CD4-positive, alpha-beta T cell treated with Interleukin-4 for 1 hour (primary cell): ENCODE measurements at regions not wholly inside any gene's neighbourhood (a gene's known extent, or its start where the extent isn't known, plus 50 kb on each side); places are given as distances from the start of the nearest gene placed in this dataset.

Source experiments
- DNase-seq, 2 donors: peaks; one replicate each; pipeline ENCODE4 v3.0.0-alpha.2; 2020 to 2022

DNA sequence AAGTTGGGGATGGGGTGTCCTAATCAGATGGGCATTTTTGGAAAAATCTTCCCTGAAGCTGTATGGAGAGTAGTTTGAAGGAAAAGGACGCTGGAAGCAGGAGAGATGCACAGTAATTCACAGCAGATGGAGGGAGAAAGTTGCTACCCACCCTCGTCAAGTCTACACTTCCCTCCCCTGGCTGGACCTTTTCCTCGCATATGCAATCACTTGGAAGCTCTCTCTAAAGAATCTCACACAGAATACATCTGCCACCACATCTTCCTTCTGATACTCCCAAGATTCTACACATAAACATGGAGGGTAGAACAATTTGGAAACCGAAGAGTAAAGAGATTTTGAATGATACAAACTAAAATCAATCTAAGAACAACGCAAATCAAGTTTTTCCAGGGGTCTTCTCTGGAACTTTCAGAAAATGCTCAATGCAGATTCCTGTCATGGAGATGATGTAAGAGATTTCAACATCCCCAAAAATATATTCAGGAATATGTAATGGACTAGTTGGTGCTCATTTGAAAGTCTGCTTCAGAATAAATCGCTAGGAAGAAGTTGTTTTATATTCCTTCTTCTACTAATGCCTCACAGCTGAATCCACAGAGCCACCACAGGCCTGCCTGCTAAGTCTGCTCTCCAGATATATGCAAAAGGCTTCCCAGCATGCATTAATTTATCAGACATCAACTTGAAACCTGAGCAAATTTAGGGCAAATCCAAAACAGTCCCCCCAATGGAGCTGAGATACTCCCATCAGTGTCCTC is 291.5 kb downstream of the LRATD1 start:
- DNase-seq: no peak

DNA sequence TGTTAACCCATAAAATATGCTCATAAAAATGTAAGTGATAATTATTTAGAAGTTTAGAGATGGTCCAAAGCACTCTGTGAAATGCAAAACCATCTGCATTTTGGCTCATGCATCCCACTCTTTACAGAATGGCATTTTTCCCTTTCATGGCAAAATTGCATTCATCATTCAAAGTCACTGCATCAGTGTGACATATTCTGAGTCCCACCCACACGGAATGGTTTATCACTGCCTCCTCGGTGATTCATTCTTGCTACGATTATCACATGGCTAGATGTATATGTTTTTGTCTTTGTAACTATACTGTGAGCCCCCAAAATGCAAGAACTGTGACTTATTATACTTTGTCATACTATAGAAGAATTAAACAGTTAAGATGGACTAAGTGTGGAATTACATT is 293.0 kb downstream of the LRATD1 start:
- no peak for DNase-seq

DNA sequence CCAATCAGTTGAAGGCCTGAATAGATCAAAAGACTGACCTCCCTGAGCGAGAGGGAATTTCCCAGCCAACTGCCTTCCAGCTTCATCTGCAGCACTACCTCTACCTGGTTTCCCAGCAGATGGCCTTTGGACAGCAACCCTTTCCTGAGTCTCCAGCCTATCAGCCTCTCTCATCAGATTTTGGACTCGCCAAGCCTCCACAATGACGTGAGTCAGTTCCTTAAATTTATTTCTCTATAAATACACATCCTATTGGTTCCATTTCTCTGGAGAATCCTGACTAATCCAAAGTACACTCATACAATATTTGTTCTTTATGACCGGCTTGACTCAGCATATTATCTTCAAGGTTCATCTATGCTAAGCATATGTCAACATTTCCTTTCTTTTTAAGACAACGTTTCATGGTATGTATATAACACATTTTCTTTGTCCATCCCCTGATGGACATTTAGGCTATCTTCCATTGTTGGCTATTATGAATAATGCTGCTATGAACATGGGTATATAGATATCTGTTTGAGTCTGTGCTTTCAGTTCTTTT is 294.6 kb downstream of the LRATD1 start:
- DNase-seq: no peak

DNA sequence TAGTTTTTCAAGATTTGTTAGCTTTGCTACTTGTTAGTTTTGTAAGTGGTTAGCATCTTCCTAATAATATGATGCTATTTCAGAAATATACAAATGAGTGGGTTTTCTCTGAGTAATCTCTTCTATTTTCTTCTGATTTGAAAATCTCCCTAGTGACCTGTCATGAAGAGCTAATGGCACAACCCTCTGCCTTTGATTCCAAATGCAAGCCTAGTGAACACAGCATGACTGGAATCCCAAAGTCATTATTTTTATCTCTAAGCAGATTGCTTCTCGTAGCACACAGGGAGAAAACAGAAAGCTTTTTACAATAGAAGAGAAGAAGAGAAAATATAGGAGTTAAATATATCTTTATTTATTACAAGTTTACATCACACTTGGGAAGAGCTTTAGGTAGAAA is 295.5 kb downstream of the LRATD1 start:
- DNase-seq: no peak

DNA sequence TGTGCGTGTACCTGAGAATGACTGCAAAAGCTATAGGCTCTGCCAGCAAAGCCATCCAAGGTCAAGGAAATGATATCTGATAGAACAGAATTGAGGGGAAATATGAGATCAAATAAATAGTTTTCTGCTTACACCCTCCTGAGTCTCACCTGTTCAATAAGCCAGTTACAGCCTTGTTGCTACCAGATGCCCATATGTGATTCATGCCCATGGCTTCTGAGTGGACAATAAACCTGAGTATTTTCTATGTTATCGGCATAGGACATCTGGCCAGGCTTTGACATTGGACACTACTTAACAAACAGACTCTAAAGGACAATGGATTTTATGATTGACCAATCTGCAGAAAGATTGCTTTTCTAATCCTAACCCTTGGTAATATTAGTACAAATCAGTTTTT is 297.9 kb downstream of the LRATD1 start:
- no peak for DNase-seq

DNA sequence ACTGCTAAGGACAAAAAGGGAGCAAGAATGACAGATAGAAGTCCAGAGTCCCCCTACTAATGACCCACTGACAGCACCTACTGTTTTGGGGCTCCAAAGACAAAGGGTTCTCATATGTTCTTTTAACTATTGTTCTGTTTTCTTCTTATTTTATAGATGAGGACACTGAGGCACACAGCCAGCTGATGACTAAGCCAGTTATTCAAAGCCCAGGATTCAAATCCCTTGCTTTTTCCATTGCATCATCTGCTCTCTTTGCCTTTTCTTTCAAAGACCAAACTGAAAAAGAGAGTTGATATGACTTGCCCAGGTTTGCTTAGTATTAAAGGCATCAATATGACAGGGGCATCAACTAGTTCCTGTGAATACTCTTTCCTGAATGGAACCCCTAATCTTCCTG is 299.8 kb downstream of the LRATD1 start:
- no peak for DNase-seq

DNA sequence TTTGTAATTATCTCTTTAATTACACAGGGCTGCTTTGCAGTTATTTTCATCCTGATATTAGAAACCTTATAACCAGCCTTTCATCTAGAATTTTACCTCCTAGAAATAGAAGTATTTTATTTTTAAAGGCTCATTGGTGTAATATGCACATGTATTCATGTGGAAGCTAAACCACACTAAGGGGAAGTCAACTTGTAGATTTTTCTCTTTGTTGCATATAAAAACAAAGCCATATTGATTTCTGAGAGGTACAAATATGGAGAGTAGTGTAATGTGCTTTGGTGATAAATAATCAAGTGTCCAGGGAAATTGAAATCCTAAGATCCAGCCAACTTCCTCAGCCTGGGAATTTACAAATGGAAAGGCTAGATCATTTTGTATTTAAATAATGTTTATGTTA is 301.2 kb downstream of the LRATD1 start:
- no peak for DNase-seq

DNA sequence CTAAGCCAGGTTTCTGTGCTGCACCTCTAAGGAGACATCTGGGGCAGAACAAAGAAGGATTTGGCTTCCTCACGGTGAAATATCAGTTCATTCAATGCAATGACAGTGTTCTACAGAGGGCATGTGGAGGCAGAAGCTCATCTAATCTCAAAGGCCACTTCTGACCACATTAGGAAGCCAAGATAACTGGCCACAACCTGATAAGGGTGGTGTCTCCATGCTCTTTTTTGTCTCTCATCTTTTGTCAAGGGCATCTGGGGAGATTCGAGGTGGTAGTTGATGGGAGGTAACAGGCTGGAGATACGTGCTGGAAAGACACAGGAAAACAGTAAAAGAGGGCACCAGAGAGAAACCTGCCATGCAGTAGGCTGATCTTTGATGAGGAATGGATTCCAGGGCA is 303.9 kb downstream of the LRATD1 start:
- DNase-seq: no peak

DNA sequence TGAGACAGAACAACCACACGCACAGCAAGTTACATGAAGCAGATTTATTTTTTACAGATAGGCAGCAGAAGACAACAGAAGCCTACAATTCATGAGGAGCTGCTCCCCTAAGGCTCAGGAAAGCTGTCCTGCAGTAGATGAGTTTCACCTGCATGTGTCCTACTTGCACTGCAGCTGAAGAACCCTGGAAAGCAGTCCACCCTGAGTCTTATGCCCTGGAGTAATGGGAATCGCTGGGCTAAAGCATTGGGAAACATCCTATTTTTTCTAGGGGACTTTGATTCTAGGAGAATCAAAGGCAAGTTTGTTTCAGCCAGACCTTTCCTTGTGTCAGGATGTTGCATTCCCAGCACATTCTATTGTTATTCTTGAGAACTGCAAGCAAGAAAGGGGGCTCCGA is 304.8 kb downstream of the LRATD1 start:
- no peak for DNase-seq

DNA sequence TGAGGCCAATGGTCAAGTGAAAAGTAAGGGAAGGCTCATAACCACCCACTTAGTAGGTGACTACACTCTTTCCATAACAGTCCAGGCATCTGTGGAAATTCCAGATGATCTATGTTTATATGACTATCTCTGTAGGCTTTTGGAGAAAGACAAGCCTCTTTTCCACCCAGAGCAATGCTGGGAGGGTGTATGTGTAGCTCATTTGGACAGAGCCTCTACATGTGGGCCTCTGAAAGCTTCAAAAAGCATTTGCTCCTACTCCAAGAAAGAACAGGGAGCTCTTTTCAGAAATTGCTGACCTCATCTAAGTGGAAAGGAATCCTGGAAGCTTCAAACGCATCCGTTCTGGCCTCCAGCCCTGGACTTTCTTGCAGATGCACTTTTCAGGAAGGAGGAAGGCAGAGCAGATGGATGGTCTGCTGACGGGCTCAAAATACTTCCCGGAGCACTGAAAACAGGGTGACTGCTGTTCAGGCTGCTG is 308.7 kb downstream of the LRATD1 start:
- DNase-seq: no peak

DNA sequence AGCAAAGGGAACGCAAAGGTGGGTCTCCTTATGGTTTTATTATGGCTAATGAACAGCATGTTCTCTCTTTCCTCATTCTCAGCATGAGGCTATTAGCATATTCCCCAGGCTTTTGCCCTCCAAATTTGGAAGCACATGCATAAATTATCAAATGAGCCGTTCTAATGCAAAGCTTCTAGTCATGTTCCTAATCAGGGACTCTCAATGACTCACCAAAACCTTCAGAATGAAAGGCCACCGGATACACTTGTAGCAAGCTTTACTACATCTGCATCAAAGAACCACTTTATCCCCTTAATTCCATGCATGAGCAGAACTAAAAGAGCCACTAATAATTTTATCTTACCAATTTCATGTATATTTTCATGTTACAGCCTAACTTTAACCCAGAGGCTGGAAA is 310.5 kb downstream of the LRATD1 start:
- DNase-seq: no peak

DNA sequence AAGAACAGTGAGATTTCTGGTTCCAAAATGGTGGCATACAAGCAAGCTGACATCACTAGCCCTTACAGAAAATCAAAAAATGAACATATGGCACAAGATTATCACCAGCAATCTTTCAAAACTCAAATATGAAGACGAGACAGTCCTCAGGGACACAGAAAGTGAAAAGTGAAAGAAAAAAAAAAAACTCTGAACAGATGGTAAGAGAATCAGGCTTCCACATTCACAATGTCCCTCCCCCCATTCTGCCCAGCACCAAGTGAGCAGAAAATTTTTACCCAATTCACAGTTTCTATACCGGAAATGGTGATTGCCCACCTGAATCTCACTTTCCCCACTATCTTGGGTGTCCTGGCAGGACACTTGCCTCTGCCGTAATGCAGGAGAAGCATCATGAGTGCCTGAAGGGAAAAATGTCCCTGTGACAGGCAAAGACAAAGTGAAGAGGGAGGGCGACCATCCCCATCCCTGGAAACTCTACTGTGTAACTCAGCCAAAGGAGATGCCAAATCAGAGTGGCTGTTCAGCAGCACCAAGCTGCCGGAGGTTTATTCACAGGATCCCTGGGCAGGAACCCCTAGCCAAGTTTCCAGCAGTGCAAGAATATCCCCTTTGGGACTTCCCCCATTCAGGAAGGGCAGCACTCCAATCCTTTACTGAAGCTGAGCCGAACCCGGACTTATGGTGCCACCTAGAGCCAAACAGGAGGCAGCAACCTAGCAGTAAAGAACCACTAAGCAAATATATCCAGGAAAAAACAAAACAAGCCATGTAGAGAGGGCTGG is 312.2 kb downstream of the LRATD1 start:
- no peak for DNase-seq

DNA sequence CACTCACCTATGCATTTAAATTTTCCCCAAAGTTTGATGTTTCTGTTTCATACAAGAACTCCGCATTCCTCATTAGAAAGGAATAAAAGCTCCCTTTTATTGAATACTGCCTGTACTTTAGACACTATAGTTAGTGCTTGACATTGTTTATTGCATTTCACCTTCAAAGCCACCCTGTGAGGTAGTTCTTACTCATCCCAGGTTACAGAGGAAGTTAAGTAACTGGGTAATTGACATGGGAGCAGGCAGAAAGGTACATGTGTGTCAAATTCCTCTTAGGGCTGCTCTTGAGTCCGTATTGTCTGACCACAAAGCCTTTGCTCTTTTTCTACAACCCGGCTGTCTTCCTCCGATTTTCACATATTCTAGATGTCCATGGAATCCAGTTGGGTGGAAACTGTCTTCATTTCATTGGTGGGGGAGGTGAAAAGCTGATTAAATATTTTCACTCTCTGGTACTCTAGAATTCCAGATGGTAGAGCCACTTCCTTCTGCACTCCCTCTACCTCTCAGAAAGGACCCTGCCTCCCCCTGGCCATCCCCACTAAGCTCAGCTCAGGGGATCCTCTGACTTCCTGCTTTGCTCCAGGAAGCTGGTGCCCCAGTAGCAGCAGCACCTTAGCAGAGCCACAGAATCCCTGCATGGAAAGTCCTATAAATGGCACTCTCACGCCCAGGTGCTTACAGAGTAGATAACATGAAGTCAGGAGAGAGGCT is 319.2 kb downstream of the LRATD1 start:
- no peak for DNase-seq

DNA sequence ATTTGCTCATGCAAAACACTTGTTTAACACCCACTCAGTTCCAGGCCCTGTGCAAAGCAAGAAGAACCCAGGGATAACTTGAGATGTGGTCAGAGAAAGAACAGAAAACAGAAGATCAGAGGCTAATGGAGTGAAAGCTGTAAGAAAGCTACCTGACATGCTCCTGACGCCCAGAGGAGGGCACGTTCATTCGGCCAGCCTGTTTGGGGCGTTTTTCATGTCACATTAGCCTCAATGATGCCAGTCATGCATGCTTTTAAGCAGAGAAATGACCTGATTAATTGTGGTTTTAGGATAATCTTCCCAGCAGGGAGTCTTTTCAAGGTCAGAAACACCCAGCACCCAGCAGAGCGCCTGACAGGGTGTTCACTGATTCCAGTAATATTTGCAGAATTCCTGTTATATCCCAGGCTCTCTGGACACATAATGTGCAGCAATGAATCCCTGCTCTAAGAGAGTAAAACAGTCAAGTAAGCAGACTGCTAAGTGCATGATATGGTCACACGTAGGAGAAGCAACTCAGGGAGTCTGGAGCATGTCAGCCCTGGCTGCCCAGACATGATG is 320.0 kb downstream of the LRATD1 start:
- DNase-seq: no peak

DNA sequence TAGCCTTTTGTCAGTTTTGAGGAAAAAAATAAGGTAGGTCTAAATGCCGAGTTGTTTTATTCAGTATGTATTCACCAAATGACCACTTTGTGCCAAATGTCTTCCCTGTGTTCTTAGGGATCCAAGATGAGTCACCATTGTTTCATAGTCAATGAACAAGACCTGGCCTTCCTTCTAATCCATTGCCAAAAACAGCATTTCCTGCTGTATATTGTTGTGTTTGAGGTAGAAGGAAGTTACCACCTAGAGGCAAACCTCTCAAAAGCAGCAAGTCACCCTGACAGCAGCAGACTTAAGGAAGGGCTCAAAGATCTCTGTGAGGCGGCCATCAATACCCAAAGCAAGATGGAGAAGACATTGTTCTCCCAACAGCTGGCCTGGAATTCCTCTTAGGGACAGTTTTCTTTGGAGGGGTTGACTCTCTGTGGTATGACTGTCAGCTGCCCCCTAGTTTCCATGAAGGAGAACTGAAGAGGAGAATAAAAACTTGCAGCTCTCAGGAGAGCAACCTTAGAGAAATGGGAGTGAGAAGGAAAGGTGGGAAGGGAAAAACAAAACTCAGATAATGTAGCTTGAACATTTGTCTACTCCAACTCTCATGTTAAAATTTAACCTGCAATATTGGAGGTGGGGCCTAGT is 328.3 kb downstream of the LRATD1 start:
- no peak for DNase-seq

DNA sequence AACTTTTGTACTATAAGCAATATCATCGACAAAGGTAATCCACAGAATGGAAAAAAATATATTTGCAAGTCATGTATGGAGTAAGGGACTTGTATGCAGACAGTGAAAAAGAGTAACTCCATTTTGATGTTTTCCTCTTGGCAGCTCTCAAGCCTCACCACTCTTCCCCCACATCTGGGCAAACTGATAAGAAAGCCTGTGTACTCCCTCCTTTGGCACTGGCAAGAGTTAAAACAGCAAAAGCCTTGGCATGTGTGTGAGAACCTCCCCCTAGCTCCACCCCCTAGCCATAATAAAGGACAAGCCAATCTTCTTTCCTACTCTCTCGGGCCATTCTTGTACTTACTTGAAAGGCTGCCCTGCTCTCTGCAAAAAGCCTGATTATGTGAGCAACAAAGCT is 335.2 kb downstream of the LRATD1 start:
- no peak for DNase-seq

DNA sequence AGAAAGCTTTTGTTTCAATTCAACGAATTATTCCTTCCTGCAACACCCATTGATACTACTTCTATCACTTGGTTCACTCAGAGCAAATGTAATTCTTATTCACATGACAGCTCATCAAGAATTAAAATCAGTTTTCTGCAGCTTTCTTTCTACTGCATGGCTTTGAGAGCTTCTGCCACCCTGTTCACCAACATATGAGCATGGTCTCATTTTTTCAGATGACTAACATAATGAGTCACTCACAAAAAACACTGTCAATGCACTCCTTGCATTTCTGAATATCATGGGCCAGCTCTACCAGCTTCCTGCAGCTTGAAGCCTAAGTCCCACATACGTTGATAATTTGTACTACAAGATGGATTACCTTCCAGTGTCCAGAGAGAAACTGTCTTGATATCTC is 342.9 kb downstream of the LRATD1 start:
- no peak for DNase-seq

DNA sequence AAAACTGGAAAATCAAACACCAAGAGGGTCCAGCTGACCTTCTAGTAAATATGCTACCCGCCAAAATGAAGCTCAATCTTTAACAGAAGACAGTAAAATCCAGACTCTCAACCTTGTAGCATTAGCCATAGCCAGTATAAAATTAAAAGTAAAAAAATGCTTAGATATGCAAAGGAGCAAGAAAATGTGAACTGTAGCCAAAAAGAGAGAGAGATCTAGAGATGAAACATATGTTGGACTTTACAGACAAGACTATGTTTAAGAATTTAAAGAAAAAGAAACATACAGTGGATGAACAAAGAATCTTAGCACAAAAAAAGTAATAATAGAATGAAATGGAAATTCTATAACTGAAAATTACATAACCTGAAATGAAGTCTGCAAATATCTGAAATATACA is 344.5 kb downstream of the LRATD1 start:
- DNase-seq: no peak

DNA sequence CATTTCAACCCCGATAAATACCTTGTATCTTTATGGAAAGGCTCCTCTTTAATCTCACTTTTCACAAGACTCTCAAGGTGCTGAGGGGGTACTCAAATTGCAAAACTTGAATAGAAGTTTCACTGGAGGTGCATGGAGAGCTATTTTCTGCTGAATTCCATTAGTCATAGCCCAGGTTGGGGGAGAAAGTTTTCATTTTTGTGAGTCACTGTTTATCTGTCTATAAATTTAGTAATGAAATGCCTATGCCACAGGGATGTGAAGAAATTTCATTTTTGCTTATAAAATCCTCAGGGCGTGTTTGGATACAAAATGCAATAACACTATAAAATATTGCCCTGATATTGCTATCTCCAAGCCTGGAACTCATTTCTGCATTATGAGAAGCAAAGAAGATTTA is 346.3 kb downstream of the LRATD1 start:
- no peak for DNase-seq

DNA sequence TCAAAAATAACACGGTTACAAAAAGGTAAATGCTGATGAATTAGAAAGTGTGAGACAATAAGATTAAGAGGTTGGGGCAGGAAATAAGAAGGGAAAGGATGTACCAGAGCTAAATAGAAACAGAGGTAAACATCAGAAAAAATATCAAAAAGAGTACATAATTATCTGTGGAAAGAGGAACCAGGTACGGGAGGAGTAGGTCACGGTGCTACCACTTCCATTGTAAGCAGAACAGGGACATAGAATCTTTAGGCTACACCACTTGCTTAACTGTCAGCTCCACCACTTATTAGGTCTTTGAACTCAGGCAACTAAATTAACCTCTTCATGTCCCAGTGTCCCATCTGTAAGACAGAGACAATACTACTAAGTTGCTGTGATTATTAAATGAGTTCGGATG is 350.3 kb downstream of the LRATD1 start:
- no peak for DNase-seq

DNA sequence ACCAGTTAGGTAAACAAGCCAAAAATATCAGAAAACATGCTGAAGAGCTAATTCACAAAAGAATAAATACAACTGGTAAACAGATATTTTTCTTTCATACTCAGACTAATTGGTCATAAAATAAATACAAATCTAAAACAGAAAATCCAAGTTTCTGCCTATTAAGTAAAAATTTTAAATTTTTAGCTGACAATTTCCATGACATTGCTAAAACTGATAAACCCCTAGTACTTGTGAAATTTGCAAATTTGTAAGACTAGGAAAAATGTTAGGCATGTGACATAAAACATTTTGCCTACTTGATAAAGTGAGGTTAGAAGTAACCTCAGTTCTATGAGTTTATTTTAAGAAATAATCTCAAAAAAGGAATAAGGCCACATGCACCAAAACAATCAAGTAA is 356.1 kb downstream of the LRATD1 start:
- no peak for DNase-seq

DNA sequence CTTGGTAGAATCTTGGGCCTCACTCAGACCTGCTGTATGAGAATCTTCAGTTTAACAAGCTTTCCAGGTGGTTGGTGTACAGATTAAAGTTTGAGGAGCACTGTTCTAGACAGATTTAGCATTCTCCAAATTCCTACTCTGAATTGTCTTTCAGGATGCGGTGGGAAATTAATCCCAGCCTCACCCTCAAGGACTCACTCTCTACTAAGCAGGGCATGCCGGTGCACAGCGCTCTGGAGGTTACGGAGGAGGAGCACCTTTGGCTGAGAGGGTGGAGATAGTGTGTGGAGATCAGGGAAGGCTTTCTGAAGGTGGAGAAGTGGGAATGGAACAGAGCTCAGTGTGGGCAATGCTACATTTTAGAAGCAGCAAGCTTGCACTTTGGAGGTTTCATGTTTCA is 359.2 kb downstream of the LRATD1 start:
- DNase-seq: no peak

DNA sequence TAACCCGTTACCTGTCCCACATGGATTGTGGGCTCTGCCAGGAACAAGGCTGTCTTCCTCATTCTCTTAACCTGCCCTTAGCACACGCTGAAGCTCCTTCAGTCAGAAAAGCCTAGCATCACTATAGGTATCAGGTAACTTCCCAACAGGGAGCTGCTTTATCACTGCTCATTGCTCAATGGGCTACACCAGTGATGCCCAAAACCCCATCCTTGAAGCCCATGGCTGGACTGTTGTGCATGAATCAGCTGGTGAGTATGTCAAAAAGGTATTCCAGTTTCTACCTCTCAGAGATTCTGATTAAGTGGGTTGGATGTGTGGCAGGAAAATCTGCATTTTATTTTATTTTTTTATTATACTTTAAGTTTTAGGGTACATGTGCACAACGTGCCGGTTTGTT is 362.2 kb downstream of the LRATD1 start:
- DNase-seq: no peak
